IPS-18c (cell line): ENCODE measurements at regions not wholly inside any gene's neighbourhood (a gene's known extent, or its start where the extent isn't known, plus 50 kb on each side); places are given as distances from the start of the nearest gene placed in this dataset.

Source experiments
- H3K4me3 ChIP-seq: 2 replicates; pipeline ENCODE4 v1.7.0; 2013; ENCODE audit warnings: low read depth, mild to moderate bottlenecking, low read length, moderate library complexity; ENCODE audit not compliant: insufficient read depth
- H3K9me3 ChIP-seq: one replicate; pipeline ENCODE4 v1.6.1; 2013; ENCODE audit warnings: mild to moderate bottlenecking, low read length, moderate library complexity; ENCODE audit not compliant: control insufficient read depth, insufficient read depth

- Histone ChIP-seq H3K4me3 (no peak overlapping the region), H3K9me3 (peaks cover 2% of the 10 kb centered on the region)
These were observed 206.0 kb downstream of the SNAPC1 start for GRCh38 chr14:61968207-61968606.

- peaks cover 9% of the 10 kb centered on the region for H3K9me3 ChIP-seq
These were observed 210.5 kb downstream of the SNAPC1 start for GRCh38 chr14:61972711-61973110.

GRCh38 chr14:61973981-61974380 is 211.8 kb downstream of the SNAPC1 start:
- Histone ChIP-seq H3K9me3 (peaks cover 9% of the 10 kb centered on the region), H3K4me3 (no peak overlapping the region)

More at GRCh38 chr14:61972711-61973110, 210.5 kb downstream of the SNAPC1 start:
- no peak overlapping the region for H3K4me3 ChIP-seq

DNA sequence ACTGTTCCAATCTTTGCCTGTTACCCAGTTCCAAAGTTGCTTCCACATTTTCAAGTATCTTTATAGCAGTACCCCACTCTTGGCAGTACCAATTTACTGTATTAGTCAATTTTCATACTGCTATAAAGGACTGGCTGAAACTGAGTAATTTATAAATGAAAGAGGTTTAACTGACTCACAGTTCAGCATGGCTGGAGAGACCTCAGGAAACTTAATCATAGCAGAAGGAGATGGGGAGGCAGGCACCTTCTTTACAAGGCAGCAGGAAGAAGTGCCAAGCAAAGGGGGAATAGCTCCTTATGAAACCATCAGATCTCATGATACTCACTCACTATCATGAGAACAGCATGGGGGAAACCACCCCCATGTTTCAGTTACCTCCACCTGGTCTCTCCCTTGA is 215.0 kb downstream of the SNAPC1 start:
- peaks cover 7% of the 10 kb centered on the region for H3K9me3 ChIP-seq
- H3K4me3 ChIP-seq = no peak overlapping the region

DNA sequence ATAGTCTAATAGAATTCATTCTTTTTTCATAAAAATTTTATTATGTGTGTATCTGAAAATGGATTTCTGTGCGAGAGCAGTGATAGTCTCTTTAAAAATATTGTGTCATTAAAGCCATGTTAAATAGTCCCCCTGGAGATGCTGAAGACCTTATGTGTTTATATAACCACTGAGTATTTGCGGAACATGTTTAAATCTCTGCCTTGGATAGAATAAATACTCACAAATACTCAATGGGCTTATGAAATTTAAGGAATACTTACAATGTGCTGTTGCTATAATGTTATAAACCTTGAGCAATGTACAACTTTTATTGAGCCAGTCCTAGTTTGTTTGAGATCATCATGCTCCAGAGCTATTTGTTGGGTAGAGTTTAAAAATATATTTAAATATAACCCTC is 226.0 kb downstream of the SNAPC1 start:
- H3K9me3 ChIP-seq = no peaks in the 10 kb centered on the region
- H3K4me3 ChIP-seq = no peak overlapping the region

DNA sequence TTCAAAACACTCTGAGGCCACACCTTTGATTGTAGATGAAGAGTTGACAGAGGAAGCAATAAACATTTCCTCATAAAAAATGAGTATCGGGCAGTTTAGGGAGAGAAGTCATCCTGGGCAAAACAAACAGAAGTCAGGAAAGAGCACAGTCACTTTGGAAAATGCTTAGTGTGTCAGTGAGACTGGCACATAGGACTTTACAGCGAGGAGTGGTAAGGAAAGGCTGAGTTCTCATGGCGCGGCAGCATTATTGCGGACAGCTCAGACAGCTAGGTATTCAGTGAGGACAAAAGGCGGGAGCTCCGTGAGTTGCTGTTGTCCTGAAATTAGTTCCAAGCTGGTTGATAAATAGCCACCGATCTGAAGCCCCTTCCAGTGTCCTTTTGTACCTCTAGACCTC is 229.9 kb downstream of the SNAPC1 start:
- H3K9me3 ChIP-seq = no peaks in the 10 kb centered on the region

DNA sequence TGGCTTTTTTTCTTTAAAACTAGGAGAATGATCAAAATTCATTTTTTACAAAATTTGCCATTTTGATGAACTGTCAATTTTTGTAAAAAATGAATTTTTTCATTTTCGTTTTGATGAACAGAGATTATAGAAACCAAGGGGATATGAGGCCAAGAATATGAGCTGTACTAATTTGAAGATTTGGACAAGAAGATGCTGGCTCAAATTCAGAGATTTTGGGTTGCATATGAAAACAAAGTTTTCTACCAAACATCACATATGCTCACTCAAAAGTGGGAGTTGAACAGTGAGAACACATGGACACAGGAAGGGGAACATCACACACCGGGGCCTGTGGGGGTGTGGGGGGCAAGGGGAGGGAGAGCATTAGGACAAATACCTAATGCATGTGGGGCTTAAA is 230.7 kb downstream of the SNAPC1 start:
- H3K4me3 ChIP-seq = no peak overlapping the region
- H3K9me3 ChIP-seq = no peaks in the 10 kb centered on the region

More for the DNA sequence above, 229.9 kb downstream of the SNAPC1 start:
- H3K4me3 ChIP-seq = no peak overlapping the region

GRCh38 chr14:61994589-61994988 is 232.4 kb downstream of the SNAPC1 start:
- H3K9me3 ChIP-seq = no peaks in the 10 kb centered on the region
- H3K4me3 ChIP-seq = no peak overlapping the region

DNA sequence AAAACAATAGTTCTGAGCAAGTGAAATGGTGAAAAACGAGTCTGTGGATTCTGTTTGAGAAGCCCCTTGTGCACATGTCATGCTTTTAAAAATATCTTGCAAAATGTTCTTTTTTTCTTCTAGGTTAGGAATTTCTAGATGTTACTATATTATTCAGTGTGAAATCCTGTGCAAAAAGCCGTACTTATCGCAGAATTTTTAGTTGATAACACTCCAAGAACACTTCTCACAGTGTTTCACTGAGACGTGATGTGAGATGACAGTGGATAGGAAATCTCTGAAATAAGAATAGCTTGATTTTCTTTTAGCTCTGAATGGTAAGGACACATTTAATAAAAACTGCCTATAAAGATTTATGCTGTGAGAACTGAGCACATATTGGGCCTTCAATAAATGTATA is 234.5 kb downstream of the SNAPC1 start:
- Histone ChIP-seq H3K4me3 (no peak overlapping the region), H3K9me3 (no peaks in the 10 kb centered on the region)

- no peak overlapping the region for H3K4me3 ChIP-seq
- H3K9me3 ChIP-seq = no peaks in the 10 kb centered on the region
These were observed 234.9 kb downstream of the SNAPC1 start for GRCh38 chr14:61997161-61997560.

DNA sequence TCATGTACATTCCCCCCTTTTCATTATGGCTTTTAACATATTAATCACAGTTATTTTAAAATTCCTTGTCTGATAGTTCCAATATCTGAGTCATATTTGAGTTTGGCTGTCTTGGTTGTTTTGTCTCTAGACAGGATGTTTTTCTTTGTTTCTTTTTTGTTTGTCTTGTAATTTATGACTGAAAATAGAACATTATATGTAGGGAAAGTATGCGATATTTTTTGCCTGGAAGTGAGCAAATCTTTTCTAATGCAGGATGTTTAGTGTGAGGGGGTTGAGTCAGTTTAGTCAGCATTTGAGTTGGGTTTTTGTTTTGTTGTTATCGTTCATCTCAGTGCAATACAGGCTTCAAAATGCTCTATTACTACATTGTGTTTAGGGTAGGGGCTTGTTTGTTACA is 239.7 kb downstream of the SNAPC1 start:
- no peaks in the 10 kb centered on the region for H3K9me3 ChIP-seq
- H3K4me3 ChIP-seq = no peak overlapping the region

DNA sequence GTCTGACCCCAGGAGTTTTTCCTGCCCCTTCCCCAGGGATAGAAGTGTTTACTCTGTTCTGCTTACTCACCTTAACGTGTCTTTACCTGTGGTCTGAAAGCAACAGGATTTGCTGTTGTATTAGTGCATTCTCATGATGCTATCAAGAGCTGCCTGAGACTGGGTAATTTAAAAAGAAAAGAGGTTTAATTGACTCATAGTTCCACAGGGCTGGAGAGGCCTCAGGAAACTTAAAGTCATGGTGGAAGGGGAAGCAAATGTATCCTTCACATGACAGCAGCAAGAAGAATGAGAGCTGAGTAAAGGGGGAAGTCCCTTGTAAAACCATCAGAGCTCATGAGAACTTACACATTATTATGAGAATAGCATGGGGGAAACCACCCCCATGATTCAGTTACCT is 240.4 kb downstream of the SNAPC1 start:
- Histone ChIP-seq H3K4me3 (no peak overlapping the region), H3K9me3 (no peaks in the 10 kb centered on the region)

- no peak overlapping the region for H3K4me3 ChIP-seq
- no peaks in the 10 kb centered on the region for H3K9me3 ChIP-seq
These were observed 241.5 kb downstream of the SNAPC1 start for GRCh38 chr14:62003701-62004100.

DNA sequence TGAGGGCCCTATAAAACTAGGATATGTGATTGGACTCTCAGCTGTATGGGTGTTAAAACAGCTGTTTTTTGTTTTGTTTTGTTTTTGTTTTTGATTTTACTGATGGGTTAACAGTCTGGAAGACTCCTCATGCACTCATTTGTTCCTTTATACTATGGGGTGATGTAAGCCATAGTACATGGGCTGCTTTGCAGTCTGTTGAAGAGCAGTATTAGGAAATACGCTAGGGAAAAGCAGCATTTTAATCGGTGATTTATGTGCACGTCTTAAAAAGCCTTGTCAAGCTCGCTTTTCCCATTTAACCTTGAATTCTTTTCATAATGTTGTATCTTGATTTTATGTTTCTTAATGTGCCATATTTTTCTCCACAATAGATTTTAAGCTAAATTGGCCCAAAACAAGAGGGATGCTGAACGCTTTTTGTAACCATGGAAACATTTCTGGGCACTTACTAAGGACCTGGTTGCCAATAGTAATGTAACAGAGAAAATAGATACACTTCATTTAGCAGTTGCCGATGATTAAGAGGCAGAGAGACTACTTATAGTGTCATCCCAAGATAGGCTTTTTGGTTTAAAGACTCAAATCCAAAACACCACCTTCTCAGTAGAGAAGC is 244.0 kb downstream of the SNAPC1 start:
- Histone ChIP-seq H3K9me3 (peaks cover 2% of the 10 kb centered on the region), H3K4me3 (no peak overlapping the region)

- Histone ChIP-seq H3K9me3 (no peaks in the 10 kb centered on the region), H3K4me3 (no peak overlapping the region)
These were observed 253.0 kb downstream of the SNAPC1 start for GRCh38 chr14:62015243-62015642.

DNA sequence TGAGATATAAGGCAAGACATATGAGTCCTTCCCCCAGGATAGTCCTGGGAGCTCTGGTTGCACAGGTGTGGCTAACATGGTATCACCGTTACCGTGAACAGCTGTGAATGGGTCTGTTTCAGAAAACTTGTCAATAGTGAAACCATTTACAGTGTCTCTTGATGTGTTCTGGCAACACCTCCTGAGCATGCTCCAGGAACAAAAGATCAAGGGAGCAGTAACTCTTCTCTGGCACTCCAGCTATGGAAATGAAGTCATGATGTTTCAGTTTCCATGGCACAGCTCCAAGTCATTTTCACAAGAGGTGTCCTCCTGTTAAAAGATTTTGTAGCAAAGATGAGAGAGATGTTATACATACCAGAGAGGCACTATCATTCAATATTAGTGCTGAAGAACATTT is 253.7 kb downstream of the SNAPC1 start:
- no peak overlapping the region for H3K4me3 ChIP-seq
- no peaks in the 10 kb centered on the region for H3K9me3 ChIP-seq

DNA sequence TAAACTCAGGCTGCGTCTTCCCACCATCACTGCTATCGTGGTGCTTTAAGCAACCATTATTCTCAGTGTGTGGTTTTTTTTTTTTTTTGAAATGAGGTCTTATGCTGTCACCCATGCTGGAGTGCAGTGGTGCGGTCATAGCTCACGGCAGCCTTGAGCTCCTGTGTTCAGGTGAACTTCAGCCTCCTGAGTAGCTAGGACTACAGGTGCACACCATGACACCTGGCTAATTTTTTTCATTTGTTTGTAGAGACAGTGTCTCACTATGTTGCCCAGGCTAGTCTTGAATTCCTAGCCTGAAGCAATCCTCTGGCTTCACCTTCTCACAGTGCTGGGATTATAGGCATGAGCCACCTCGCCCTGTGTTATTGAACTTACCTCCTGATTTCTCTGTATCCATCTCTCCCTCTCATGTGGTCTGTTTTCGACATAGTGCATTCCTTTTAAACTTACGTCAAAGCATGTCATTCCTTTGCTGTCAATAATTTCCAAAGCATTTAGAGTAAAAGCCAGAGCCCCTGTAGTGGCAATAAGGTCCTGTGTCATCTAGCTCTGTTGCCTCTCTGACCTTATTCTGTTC is 255.5 kb downstream of the SNAPC1 start:
- H3K4me3 ChIP-seq = no peak overlapping the region
- H3K9me3 ChIP-seq = no peaks in the 10 kb centered on the region

GRCh38 chr14:62018606-62019005 is 256.4 kb downstream of the SNAPC1 start:
- Histone ChIP-seq H3K9me3 (no peaks in the 10 kb centered on the region), H3K4me3 (no peak overlapping the region)

DNA sequence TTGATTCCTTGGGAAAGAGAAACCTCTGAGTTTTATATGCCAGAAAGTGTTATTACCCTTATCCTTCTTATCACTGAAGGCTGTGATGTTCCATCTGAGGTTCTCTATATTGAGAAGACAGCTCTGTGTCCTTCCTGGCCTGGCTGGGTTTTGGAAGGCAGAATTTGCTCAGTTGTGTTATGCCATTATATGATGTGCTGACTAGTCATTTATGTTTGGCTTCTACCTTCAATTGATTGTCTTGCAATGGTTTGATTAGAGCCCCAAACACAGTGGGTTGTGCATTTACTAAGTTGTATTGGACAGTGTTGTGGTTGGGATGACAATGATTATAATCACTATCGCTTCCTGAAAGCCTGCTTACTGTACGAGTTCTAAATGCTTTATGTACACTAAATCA is 265.7 kb downstream of the SNAPC1 start:
- H3K9me3 ChIP-seq = no peaks in the 10 kb centered on the region
- H3K4me3 ChIP-seq = no peak overlapping the region
